HUES6 (cell line): ENCODE measurements at regions not wholly inside any gene's neighbourhood (a gene's known extent, or its start where the extent isn't known, plus 50 kb on each side); places are given as distances from the start of the nearest gene placed in this dataset.
A peak's percentile ranks its signal among the peaks of the same experiment; 100 is the strongest.
"Not testable (repeated sequence)": the region's sequence is repeated elsewhere in the genome, so short reads cannot be mapped to it uniquely, and the experiment has no call there.

Source experiments
- H3K27ac ChIP-seq: 2 replicates; pipeline ENCODE4 v1.7.0; 2013; ENCODE audit warnings: low read depth, mild to moderate bottlenecking, low read length, inconsistent platforms
- H3K27me3 ChIP-seq: 2 replicates; pipeline ENCODE4 v1.6.1; 2013; ENCODE audit warnings: low read length; ENCODE audit not compliant: control insufficient read depth, insufficient read depth
- H3K36me3 ChIP-seq: 2 replicates; pipeline ENCODE4 v1.6.1; 2013; ENCODE audit warnings: low read length; ENCODE audit not compliant: control insufficient read depth, insufficient read depth
- H3K4me1 ChIP-seq: 2 replicates; pipeline ENCODE4 v1.6.1; 2013; ENCODE audit warnings: low read length; ENCODE audit not compliant: control insufficient read depth, insufficient read depth
- H3K4me3 ChIP-seq: 2 replicates; pipeline ENCODE4 v1.5.1; 2013; ENCODE audit warnings: low read depth, low read length
- H3K9ac ChIP-seq: one replicate; pipeline ENCODE4 v1.6.1; 2013; ENCODE audit warnings: mild to moderate bottlenecking, low read length
- H3K9me3 ChIP-seq: 2 replicates; pipeline ENCODE4 v1.6.1; 2013; ENCODE audit warnings: low read depth, low read length; ENCODE audit not compliant: control insufficient read depth, insufficient read depth

- H3K9ac ChIP-seq, H3K36me3 ChIP-seq, H3K4me1 ChIP-seq, H3K4me3 ChIP-seq, H3K27me3 ChIP-seq, H3K27ac ChIP-seq: not testable (repeated sequence)
- H3K9me3 ChIP-seq: peaks cover 28% of the 10 kb centered on the region; the same call in 1 of the 2 replicates
Measured at GRCh38 chr12:76292891-76293290, 55.3 kb downstream of the BBS10 start.

GRCh38 chr12:76292305-76292704, 55.9 kb downstream of the BBS10 start:
- not testable (repeated sequence) for H3K4me3 ChIP-seq, H3K27me3 ChIP-seq, H3K9ac ChIP-seq, H3K27ac ChIP-seq, H3K36me3 ChIP-seq, H3K4me1 ChIP-seq
- peaks cover 28% of the 10 kb centered on the region; the same call in 1 of the 2 replicates for H3K9me3 ChIP-seq

- H3K36me3 ChIP-seq: peaks cover 2% of the 10 kb centered on the region; the same call in 1 of the 2 replicates
- no peaks in the 10 kb centered on the region for H3K27me3 ChIP-seq
- no peak overlapping the region for H3K4me3 ChIP-seq
- no peak overlapping the region for H3K9ac ChIP-seq
- H3K4me1 ChIP-seq: no peaks in the 10 kb centered on the region; the same call in 1 of the 2 replicates
- peaks cover 23% of the 10 kb centered on the region; the same call in 1 of the 2 replicates for H3K9me3 ChIP-seq
- peak overlapping the region; percentile 68; the same call in 1 of the 2 replicates for H3K27ac ChIP-seq
Measured at GRCh38 chr12:76290963-76291859, 57.0 kb downstream of the BBS10 start.

GRCh38 chr12:76288218-76288617, 60.0 kb downstream of the BBS10 start:
- peaks cover 8% of the 10 kb centered on the region; the same call in 1 of the 2 replicates for H3K9me3 ChIP-seq
- peaks cover 9% of the 10 kb centered on the region; the same call in 1 of the 2 replicates for H3K4me1 ChIP-seq
- H3K27ac ChIP-seq: no peak overlapping the region
- no peak overlapping the region for H3K9ac ChIP-seq
- no peaks in the 10 kb centered on the region for H3K36me3 ChIP-seq
- no peak overlapping the region for H3K4me3 ChIP-seq
- H3K27me3 ChIP-seq: no peaks in the 10 kb centered on the region

DNA sequence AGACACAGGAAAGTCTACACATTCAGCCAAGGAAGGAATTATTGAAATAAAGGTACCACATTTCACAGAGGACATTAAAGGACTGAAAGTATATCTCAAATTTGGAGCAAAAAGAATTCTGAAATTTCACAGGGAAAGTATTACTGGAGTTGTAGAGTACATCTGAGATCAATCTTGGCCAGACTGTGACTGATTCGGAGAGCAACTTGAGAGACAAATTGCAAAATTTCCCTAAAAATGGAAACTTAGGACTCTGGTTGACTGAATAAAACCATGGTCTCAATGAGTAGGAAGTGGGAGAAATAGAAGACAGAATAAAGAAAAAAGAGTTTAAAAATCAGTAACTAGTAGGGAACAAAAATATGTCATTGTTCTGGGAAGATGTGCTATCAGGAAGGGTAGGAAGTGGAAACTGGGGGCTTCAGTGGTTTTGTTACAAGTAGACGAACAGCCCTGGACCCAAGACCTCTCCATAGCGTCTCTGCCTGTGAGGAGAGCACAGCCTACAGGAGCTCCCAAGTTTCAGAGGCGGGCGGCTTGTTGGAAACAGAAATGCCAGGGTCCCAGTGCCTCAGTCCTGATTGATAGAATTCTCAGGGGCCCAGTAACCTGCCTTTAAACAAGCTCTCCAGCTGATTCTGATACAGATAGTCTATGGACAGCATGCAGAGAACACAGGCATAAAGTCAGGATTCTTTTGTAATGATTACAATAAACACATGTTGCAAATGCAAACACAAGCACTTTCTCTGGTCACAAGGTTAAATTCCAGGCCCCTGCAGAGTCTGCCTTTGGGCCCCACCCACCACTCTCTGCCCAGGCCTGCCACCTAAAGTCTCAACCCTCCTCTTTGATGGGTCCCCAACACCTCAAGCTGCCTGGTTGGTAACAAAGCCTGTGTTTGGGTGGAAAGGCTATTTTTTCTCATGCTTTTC, 63.1 kb downstream of the BBS10 start:
- Histone ChIP-seq H3K4me1 (peaks cover 12% of the 10 kb centered on the region), H3K36me3 (no peaks in the 10 kb centered on the region), H3K27ac (no peak overlapping the region), H3K9me3 (no peaks in the 10 kb centered on the region), H3K9ac (no peak overlapping the region), H3K4me3 (no peak overlapping the region), H3K27me3 (no peaks in the 10 kb centered on the region)

GRCh38 chr12:76282744-76283143, 65.5 kb downstream of the BBS10 start:
- Histone ChIP-seq H3K4me3 (no peak overlapping the region), H3K27me3 (no peaks in the 10 kb centered on the region), H3K27ac (no peak overlapping the region), H3K36me3 (no peaks in the 10 kb centered on the region), H3K4me1 (peaks cover 21% of the 10 kb centered on the region), H3K9ac (no peak overlapping the region), H3K9me3 (no peaks in the 10 kb centered on the region)

DNA sequence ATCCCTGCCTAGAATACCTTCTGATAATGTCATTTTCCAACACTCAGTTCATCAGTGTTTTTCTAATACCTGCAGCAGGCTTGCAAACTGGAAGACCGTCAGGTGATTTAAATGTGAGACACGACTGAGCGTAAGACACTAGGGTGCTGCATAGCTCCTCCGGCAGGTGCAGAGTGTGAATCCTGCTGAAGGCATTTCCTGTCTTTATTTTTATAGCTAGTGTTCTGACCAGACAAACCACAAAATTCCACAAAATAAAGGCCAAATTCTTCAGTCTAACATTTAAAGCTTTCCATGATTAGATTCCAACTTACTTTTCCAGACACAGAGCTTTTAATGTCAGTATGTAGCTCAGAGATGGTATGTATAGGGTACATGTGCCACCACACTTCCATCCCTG, 70.7 kb downstream of the BBS10 start:
- H3K27ac ChIP-seq: no peak overlapping the region

DNA sequence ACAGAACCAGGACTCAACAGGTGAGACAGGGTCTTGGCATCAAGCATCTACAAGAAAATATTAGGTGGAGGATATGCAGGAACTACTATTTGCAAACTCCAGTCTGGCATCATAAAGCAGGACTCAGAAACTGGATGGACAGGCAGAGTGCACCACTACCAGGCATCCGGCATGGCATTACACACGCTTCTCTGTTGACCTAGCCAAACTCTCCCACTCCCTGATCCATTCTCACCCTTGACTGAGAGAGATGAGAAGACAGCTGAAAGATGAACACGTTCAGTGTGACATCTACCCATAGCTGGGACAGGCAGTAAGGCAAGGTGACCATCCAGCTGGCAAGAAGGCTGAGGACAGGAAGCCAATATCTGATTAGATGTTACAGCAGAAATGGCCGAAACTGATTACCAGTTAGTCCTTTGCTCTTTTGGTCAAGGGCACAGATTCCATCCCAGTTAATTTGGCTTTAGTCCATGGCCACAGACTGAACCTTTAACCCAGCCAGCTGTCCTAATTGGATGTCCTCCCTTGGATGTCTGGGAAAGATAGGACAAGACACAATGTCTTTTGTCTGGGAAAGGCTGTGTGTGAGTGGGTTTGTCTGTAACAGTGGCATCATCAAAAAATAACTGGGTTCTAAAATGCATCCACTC, 71.6 kb downstream of the BBS10 start:
- H3K27ac ChIP-seq: no peak overlapping the region
- H3K4me3 ChIP-seq: no peak overlapping the region
- H3K9me3 ChIP-seq: no peaks in the 10 kb centered on the region
- peaks cover 12% of the 10 kb centered on the region for H3K4me1 ChIP-seq
- H3K9ac ChIP-seq: no peak overlapping the region
- H3K36me3 ChIP-seq: no peaks in the 10 kb centered on the region
- no peaks in the 10 kb centered on the region for H3K27me3 ChIP-seq

More for the DNA sequence above, 70.7 kb downstream of the BBS10 start:
- no peak overlapping the region for H3K4me3 ChIP-seq
- no peaks in the 10 kb centered on the region for H3K36me3 ChIP-seq
- H3K27me3 ChIP-seq: no peaks in the 10 kb centered on the region
- H3K4me1 ChIP-seq: peaks cover 12% of the 10 kb centered on the region
- H3K9ac ChIP-seq: no peak overlapping the region
- no peaks in the 10 kb centered on the region for H3K9me3 ChIP-seq

- Histone ChIP-seq H3K27me3 (no peaks in the 10 kb centered on the region), H3K9me3 (no peaks in the 10 kb centered on the region), H3K36me3 (no peaks in the 10 kb centered on the region), H3K4me3 (no peak overlapping the region), H3K9ac (no peak overlapping the region), H3K27ac (no peak overlapping the region), H3K4me1 (peaks cover 12% of the 10 kb centered on the region)
Measured at GRCh38 chr12:76275511-76276093, 72.6 kb downstream of the BBS10 start.

DNA sequence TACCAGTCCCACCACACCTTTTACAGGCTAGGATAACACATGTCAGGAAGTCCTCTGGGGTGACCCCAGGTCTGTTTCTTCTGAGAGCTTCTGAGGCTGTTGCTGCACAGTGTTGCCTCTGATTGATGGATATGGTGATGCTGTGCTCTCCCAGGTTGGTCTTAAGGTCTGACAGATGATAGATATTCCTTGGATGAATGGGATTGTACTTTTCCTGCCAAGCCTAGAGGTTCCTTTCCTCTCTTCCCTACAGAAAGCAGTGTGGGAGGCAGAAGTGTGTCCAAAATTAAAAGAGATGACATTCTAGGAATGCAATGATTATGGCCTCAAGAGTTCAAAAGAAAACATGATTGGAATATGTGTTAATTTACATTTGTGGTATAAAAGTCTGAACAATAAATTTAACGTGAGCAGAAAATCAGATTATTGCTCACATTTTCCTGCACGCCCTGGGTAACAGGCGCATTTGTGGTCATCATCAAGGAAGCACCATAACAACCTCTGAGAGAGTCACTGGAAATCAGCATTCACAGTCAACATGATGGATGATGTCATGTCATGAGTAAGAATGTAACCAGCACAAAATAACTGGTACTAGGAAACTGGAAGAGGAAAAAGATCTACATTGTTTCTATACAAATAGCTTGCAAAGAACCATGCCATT, 73.7 kb downstream of the BBS10 start:
- H3K27ac ChIP-seq: no peak overlapping the region
- H3K4me3 ChIP-seq: no peak overlapping the region
- H3K9ac ChIP-seq: no peak overlapping the region
- no peaks in the 10 kb centered on the region for H3K36me3 ChIP-seq
- H3K27me3 ChIP-seq: no peaks in the 10 kb centered on the region
- H3K4me1 ChIP-seq: peaks cover 4% of the 10 kb centered on the region; the same call in 1 of the 2 replicates
- no peaks in the 10 kb centered on the region for H3K9me3 ChIP-seq
